ENCODE measurements at regions not wholly inside any gene's neighbourhood (a gene's known extent, or its start where the extent isn't known, plus 50 kb on each side); places are given as distances from the start of the nearest gene placed in this dataset.

DNA sequence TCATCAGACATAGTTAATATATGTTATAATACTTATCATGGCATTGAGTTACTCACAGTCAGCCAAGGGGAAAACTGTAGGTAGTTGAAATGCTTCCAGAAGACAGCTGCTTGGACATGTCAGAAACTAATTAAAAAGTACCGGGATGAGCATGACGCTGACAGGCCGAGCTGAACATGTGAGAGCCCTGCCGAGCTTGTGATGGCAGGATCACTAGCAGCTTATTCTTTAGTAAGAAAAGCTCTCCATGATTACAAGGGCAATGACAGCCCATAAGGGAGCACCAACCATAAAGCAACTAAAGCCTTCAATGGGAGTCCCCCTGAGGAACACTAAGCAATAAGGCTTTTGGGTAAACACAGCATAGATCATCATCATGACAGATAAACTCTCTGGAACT lies 435.6 kb downstream of the TLL1 start:
- TF ChIP-seq CTCF (IDR thresholded peaks at IDR 0.05) (no peak), POLR2AphosphoS5 (IDR thresholded peaks at IDR 0.05) (no peak)

Measured in sigmoid colon (tissue), 4 donors.